ENCODE measurements at regions not wholly inside any gene's neighbourhood (a gene's known extent, or its start where the extent isn't known, plus 50 kb on each side); places are given as distances from the start of the nearest gene placed in this dataset.

DNA sequence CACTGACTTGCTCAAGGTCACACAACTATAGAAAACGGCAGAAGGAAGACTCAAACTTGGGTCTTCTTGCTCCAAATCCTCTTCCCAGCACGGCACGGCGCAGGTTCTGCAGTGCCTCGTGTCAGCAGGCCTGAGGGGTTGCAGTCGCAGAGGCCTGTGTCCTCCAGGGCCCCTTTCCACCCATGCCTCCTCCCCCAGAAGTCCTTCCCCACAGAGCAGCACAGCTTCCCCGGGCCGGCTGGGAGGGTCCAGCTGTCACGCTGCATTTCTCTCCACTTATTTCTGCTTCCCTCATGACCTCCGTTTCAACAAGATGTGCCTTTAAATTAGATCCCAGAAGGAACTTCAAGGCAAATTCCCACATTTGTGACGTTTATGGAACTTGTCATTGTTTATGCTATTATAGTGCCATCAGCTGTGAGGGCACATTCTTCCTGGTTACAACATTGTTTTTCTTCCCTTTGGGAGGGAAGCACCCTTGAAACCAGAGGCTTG is 148.4 kb downstream of the C5orf15 start:
- H3K79me2 ChIP-seq (ENCODE audit: control insufficient read depth, insufficient read depth, low read length, unreplicated experiment), result no peaks in the 10 kb centered on the region

DNA sequence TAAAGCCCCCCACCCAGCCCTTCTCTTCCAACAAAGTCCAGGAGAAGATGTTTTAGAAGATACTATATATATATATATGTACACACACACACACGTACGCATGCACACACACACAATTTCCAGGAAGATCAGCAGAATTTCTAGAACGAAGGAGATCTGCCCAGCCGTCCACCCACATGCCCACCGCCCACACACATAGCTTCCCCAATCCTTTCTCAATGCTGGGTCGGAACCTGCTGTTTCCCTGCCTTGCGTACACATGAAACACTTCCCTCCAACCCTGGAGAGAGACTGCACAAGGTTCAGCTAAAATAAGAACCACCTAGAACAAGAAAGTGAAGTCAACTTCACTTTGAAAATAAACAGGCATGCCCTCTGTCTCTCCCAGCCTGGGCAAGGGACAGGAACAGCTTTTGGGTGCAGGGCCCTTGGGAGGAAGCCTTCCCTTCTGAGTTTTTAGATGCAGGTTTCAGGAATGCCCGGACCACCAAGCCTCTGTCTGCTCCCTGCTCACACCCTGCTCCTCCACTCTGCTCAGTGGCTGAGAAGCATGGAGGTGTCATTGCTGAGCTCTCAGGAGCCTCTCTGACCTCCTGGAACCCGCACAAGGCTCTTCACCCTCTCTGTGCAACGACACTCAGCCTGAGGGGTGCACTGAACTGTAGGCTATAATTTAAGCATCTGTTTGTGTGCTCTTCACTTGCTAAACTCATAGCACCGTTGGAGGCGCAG is 149.4 kb downstream of the C5orf15 start:
- Histone ChIP-seq H3K4me3 (ENCODE audit: low read depth, low read length) (no peak overlapping the region), H3K27me3 (ENCODE audit: insufficient read depth, low read length) (peaks cover 68% of the 10 kb centered on the region), H2AFZ (ENCODE audit: low read length, unreplicated experiment) (no peak overlapping the region), H3K36me3 (ENCODE audit: insufficient read depth, low read length) (no peaks in the 10 kb centered on the region), H3K79me2 (ENCODE audit: control insufficient read depth, insufficient read depth, low read length, unreplicated experiment) (no peaks in the 10 kb centered on the region), H3K27ac (ENCODE audit: low read depth, low read length) (no peak overlapping the region), H3K4me1 (ENCODE audit: control insufficient read depth, insufficient read depth, low read length, unreplicated experiment) (no peaks in the 10 kb centered on the region)

More for the DNA sequence above, 148.4 kb downstream of the C5orf15 start:
- Histone ChIP-seq H3K27me3 (ENCODE audit: insufficient read depth, low read length) (peaks cover 60% of the 10 kb centered on the region), H3K4me3 (ENCODE audit: low read depth, low read length) (no peak overlapping the region), H2AFZ (ENCODE audit: low read length, unreplicated experiment) (no peak overlapping the region), H3K36me3 (ENCODE audit: insufficient read depth, low read length) (no peaks in the 10 kb centered on the region), H3K27ac (ENCODE audit: low read depth, low read length) (no peak overlapping the region), H3K4me1 (ENCODE audit: control insufficient read depth, insufficient read depth, low read length, unreplicated experiment) (no peaks in the 10 kb centered on the region)

GRCh38 chr5:133818031-133818431 is 150.4 kb downstream of the C5orf15 start:
- peaks cover 69% of the 10 kb centered on the region for H3K27me3 ChIP-seq (ENCODE audit: insufficient read depth, low read length)
- H3K4me3 ChIP-seq (ENCODE audit: low read depth, low read length), result no peak overlapping the region
- H3K79me2 ChIP-seq (ENCODE audit: control insufficient read depth, insufficient read depth, low read length, unreplicated experiment), result no peaks in the 10 kb centered on the region
- no peak overlapping the region for H3K27ac ChIP-seq (ENCODE audit: low read depth, low read length)
- H3K4me1 ChIP-seq (ENCODE audit: control insufficient read depth, insufficient read depth, low read length, unreplicated experiment), result no peaks in the 10 kb centered on the region
- H2AFZ ChIP-seq (ENCODE audit: low read length, unreplicated experiment), result no peak overlapping the region
- H3K36me3 ChIP-seq (ENCODE audit: insufficient read depth, low read length), result no peaks in the 10 kb centered on the region

GRCh38 chr5:133817456-133817855 is 151.0 kb downstream of the C5orf15 start:
- Histone ChIP-seq H3K79me2 (ENCODE audit: control insufficient read depth, insufficient read depth, low read length, unreplicated experiment) (no peaks in the 10 kb centered on the region), H3K36me3 (ENCODE audit: insufficient read depth, low read length) (no peaks in the 10 kb centered on the region), H3K27me3 (ENCODE audit: insufficient read depth, low read length) (peaks cover 69% of the 10 kb centered on the region), H3K4me3 (ENCODE audit: low read depth, low read length) (no peak overlapping the region), H3K27ac (ENCODE audit: low read depth, low read length) (no peak overlapping the region), H2AFZ (ENCODE audit: low read length, unreplicated experiment) (no peak overlapping the region), H3K4me1 (ENCODE audit: control insufficient read depth, insufficient read depth, low read length, unreplicated experiment) (no peaks in the 10 kb centered on the region)

GRCh38 chr5:133816791-133817190 is 151.6 kb downstream of the C5orf15 start:
- peaks cover 63% of the 10 kb centered on the region for H3K27me3 ChIP-seq (ENCODE audit: insufficient read depth, low read length)
- no peaks in the 10 kb centered on the region for H3K36me3 ChIP-seq (ENCODE audit: insufficient read depth, low read length)
- H2AFZ ChIP-seq (ENCODE audit: low read length, unreplicated experiment), result no peak overlapping the region
- H3K79me2 ChIP-seq (ENCODE audit: control insufficient read depth, insufficient read depth, low read length, unreplicated experiment), result no peaks in the 10 kb centered on the region
- H3K4me3 ChIP-seq (ENCODE audit: low read depth, low read length), result no peak overlapping the region
- no peaks in the 10 kb centered on the region for H3K4me1 ChIP-seq (ENCODE audit: control insufficient read depth, insufficient read depth, low read length, unreplicated experiment)
- no peak overlapping the region for H3K27ac ChIP-seq (ENCODE audit: low read depth, low read length)

- Histone ChIP-seq H3K27me3 (ENCODE audit: insufficient read depth, low read length) (peaks cover 44% of the 10 kb centered on the region), H2AFZ (ENCODE audit: low read length, unreplicated experiment) (no peak overlapping the region), H3K4me3 (ENCODE audit: low read depth, low read length) (no peak overlapping the region), H3K79me2 (ENCODE audit: control insufficient read depth, insufficient read depth, low read length, unreplicated experiment) (no peaks in the 10 kb centered on the region), H3K4me1 (ENCODE audit: control insufficient read depth, insufficient read depth, low read length, unreplicated experiment) (no peaks in the 10 kb centered on the region), H3K36me3 (ENCODE audit: insufficient read depth, low read length) (no peaks in the 10 kb centered on the region), H3K27ac (ENCODE audit: low read depth, low read length) (no peak overlapping the region)
These were observed 154.3 kb downstream of the C5orf15 start for GRCh38 chr5:133814152-133814551.

GRCh38 chr5:133811168-133811567 is 157.3 kb downstream of the C5orf15 start:
- Histone ChIP-seq H3K27me3 (ENCODE audit: insufficient read depth, low read length) (peaks cover 60% of the 10 kb centered on the region), H3K36me3 (ENCODE audit: insufficient read depth, low read length) (no peaks in the 10 kb centered on the region), H3K4me3 (ENCODE audit: low read depth, low read length) (no peak overlapping the region), H2AFZ (ENCODE audit: low read length, unreplicated experiment) (no peak overlapping the region), H3K27ac (ENCODE audit: low read depth, low read length) (no peak overlapping the region), H3K4me1 (ENCODE audit: control insufficient read depth, insufficient read depth, low read length, unreplicated experiment) (no peaks in the 10 kb centered on the region), H3K79me2 (ENCODE audit: control insufficient read depth, insufficient read depth, low read length, unreplicated experiment) (no peaks in the 10 kb centered on the region)

DNA sequence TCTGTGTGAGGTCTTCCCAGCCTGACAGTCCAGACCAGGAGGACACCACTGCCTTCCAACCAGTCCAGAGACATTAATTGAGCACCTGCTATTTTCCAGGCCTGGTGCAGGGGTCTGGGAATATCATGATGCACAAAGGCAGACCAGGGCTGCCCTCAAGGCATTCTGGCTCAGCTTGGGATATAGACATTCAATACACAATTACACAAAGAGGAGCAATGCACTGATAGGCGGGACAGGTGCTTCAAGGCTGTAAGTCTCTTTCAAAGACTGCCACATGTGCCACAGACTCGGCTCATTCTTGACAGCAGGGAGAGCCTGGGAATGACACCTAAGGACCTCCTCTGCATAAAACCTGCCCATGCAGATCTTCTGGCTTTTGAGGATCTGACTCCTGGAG is 158.6 kb downstream of the C5orf15 start:
- Histone ChIP-seq H3K27ac (ENCODE audit: low read depth, low read length) (no peak overlapping the region), H3K36me3 (ENCODE audit: insufficient read depth, low read length) (no peaks in the 10 kb centered on the region), H3K4me1 (ENCODE audit: control insufficient read depth, insufficient read depth, low read length, unreplicated experiment) (no peaks in the 10 kb centered on the region), H3K4me3 (ENCODE audit: low read depth, low read length) (no peak overlapping the region), H3K79me2 (ENCODE audit: control insufficient read depth, insufficient read depth, low read length, unreplicated experiment) (no peaks in the 10 kb centered on the region), H3K27me3 (ENCODE audit: insufficient read depth, low read length) (peaks cover 61% of the 10 kb centered on the region), H2AFZ (ENCODE audit: low read length, unreplicated experiment) (no peak overlapping the region)

DNA sequence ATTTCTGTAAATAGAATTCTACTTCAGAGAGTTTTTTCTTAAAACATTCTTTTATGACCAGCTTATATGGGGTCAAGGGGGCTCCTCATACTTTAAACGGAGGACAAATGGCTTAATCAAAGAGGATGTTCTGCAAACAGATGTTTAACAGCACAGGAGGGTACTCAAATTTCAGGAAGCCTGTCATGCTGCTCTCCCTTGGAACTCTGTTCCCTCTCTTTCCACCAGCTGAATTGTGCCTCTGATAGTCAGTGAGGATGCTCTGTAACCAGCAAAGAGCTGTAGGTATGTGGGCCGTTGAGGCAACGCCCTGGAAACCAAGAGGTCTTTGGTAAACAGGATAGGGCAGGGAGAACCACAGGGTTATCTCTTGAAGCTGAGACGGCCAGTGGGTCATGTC is 161.1 kb downstream of the C5orf15 start:
- Histone ChIP-seq H3K4me3 (ENCODE audit: low read depth, low read length) (no peak overlapping the region), H3K27ac (ENCODE audit: low read depth, low read length) (no peak overlapping the region), H3K27me3 (ENCODE audit: insufficient read depth, low read length) (peaks cover 56% of the 10 kb centered on the region), H2AFZ (ENCODE audit: low read length, unreplicated experiment) (no peak overlapping the region), H3K4me1 (ENCODE audit: control insufficient read depth, insufficient read depth, low read length, unreplicated experiment) (no peaks in the 10 kb centered on the region), H3K36me3 (ENCODE audit: insufficient read depth, low read length) (no peaks in the 10 kb centered on the region), H3K79me2 (ENCODE audit: control insufficient read depth, insufficient read depth, low read length, unreplicated experiment) (no peaks in the 10 kb centered on the region)

DNA sequence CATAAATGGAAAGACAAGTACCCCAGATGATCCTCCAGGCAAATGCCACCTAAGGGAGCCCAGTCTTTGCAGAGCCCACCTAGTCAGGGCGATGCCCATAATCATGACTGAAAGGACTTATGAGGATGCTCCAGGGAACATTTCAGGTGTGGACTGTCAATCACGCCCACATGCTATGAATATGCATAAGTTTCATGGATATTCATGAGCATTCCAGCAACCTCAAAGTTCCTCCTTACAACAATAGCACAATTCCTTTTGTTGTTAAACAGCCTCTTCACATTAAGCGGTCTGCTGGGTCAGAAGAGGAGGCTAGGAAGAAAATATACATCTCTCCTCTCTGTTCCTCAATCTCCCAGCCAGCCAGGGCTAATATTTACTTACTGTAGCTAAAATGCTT is 161.6 kb downstream of the C5orf15 start:
- no peak overlapping the region for H3K4me3 ChIP-seq (ENCODE audit: low read depth, low read length)
- no peak overlapping the region for H2AFZ ChIP-seq (ENCODE audit: low read length, unreplicated experiment)
- H3K4me1 ChIP-seq (ENCODE audit: control insufficient read depth, insufficient read depth, low read length, unreplicated experiment), result no peaks in the 10 kb centered on the region
- H3K36me3 ChIP-seq (ENCODE audit: insufficient read depth, low read length), result no peaks in the 10 kb centered on the region
- peaks cover 59% of the 10 kb centered on the region for H3K27me3 ChIP-seq (ENCODE audit: insufficient read depth, low read length)
- H3K79me2 ChIP-seq (ENCODE audit: control insufficient read depth, insufficient read depth, low read length, unreplicated experiment), result no peaks in the 10 kb centered on the region
- H3K27ac ChIP-seq (ENCODE audit: low read depth, low read length), result no peak overlapping the region

GRCh38 chr5:133801955-133802751 is 166.3 kb downstream of the C5orf15 start:
- H3K4me1 ChIP-seq (ENCODE audit: control insufficient read depth, insufficient read depth, low read length, unreplicated experiment), result no peaks in the 10 kb centered on the region
- no peak overlapping the region for H2AFZ ChIP-seq (ENCODE audit: low read length, unreplicated experiment)
- H3K27me3 ChIP-seq (ENCODE audit: insufficient read depth, low read length), result peaks cover 47% of the 10 kb centered on the region
- H3K27ac ChIP-seq (ENCODE audit: low read depth, low read length), result no peak overlapping the region
- no peaks in the 10 kb centered on the region for H3K36me3 ChIP-seq (ENCODE audit: insufficient read depth, low read length)
- H3K79me2 ChIP-seq (ENCODE audit: control insufficient read depth, insufficient read depth, low read length, unreplicated experiment), result no peaks in the 10 kb centered on the region
- H3K4me3 ChIP-seq (ENCODE audit: low read depth, low read length), result no peak overlapping the region

All from ACC112 (cell line).